GM18507 (cell line): ENCODE measurements at regions not wholly inside any gene's neighbourhood (a gene's known extent, or its start where the extent isn't known, plus 50 kb on each side); places are given as distances from the start of the nearest gene placed in this dataset.

Experiments
- DNase-seq: peaks from one replicate; pipeline ENCODE4 v3.0.0; 2011; ENCODE audit warnings: low read depth; ENCODE audit not compliant: insufficient read length; ENCODE audit errors: extremely low spot score
- FAIRE-seq: peaks from 2 replicates; lab custom pipeline; 2011; peaks lifted over from hg19 to GRCh38; lab: Jason Lieb, UNC

- FAIRE-seq = no peak
Observed at GRCh38 chr10:81784111-81784597, 90.8 kb upstream of the NRG3 start.

GRCh38 chr10:81792729-81793128 is 82.3 kb upstream of the NRG3 start:
- no peak for FAIRE-seq
- DNase-seq = no peak

More at GRCh38 chr10:81784111-81784597, 90.8 kb upstream of the NRG3 start:
- DNase-seq = no peak

- no peak for DNase-seq
Observed at GRCh38 chr10:81806842-81807241, 68.2 kb upstream of the NRG3 start.

GRCh38 chr10:81814842-81815241 is 60.2 kb upstream of the NRG3 start:
- no peak for DNase-seq
- FAIRE-seq = no peak

More at GRCh38 chr10:81806842-81807241, 68.2 kb upstream of the NRG3 start:
- no peak for FAIRE-seq

GRCh38 chr10:81817596-81818170 is 57.3 kb upstream of the NRG3 start:
- FAIRE-seq (no peak), DNase-seq (no peak)

- no peak for DNase-seq
- no peak for FAIRE-seq
Observed at GRCh38 chr10:81820418-81820817, 54.6 kb upstream of the NRG3 start.
